ENCODE measurements at regions not wholly inside any gene's neighbourhood (a gene's known extent, or its start where the extent isn't known, plus 50 kb on each side); places are given as distances from the start of the nearest gene placed in this dataset.
"Not testable (repeated sequence)": the region's sequence is repeated elsewhere in the genome, so short reads cannot be mapped to it uniquely, and the experiment has no call there.

DNA sequence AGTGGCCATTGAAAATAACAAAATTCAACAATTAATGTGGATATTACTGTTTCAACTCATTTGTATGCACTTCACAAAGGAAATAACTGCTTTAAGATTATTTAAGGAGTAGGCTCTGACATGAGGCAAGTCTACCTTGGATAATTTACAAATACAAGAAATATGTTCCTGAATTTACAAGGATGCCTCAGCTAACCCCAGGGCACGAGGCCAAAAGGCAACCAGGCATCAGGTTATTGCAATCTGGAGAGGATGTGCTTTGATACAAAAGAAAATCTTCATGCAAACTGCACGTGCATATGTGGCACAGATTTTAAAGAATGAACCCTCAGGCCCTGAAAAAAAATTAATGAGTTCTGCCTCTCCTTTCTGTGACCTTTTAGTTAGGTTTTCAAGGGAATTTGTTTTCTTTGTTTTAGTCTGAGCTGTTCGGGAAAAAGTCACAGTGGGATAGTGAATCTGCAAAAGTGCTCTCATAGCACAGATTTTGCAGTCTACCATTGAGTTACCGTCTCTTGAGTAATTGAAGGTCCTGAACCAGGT, 1304.2 kb upstream of the ADGRL4 start:
- no peak for DNase-seq (ENCODE audit: low read depth in 3 of 3, low spot score in 2 of 3)

DNA sequence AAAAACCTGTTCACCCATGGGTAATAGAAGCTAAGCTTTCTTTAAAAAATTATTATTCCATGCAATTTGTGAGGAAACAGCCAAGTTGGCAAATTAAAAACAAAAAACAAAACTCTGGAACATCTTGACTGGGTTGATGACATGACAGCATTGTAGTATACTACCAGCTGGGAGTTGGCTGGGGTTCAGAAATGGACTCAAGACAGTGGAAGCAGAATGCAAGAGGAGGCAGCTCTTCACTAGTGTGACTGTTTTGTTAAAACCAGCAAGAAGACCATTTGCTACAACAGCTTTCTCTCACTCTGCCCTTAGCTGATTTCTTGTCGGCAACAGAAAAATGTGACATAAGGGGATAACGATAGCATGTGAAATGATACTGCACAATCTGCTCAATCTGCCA, 1298.9 kb upstream of the ADGRL4 start:
- DNase-seq (ENCODE audit: low read depth in 3 of 3, low spot score in 2 of 3) = no peak

DNA sequence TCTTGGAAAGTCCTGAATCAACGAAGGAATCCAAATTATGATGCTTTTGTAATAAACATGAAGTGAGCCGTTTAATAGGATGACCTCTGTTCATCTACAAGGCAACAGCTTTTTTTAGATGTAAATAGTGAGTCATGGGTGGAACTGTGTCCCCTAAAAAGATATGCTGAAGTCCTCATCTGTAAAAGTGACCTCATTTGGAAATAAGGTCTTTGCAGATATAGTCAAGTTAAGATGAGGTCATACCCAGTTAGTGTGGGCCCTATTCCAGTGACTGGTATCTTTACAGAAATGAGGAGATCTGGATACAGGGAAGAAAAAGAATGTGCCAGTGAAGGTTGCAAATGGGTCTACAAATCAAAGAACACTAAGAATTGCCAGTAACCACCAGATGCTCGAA, 1287.3 kb upstream of the ADGRL4 start:
- DNase-seq (ENCODE audit: low read depth in 3 of 3, low spot score in 2 of 3) = no peak

DNA sequence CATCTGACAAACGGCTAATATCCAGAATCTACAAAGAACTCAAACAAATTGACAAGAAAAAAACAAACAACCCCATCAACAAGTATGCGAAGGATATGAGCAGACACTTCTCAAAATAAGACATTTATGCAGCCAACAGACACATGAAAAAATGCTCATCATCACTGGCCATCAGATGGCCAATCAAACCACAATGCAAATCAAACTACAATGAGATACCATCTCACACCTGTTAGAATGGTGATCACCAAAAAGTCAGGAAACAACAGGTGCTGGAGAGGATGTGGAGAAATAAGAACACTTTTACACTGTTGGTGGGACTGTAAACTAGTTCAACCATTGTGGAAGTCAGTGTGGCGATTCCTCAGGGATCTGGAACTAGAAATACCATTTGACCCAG, 1282.2 kb upstream of the ADGRL4 start:
- DNase-seq (ENCODE audit: low read depth in 3 of 3, low spot score in 2 of 3) = not testable (repeated sequence)

GRCh38 chr1:80282536-80282935, 1276.0 kb upstream of the ADGRL4 start:
- no peak for DNase-seq (ENCODE audit: low read depth in 3 of 3, low spot score in 2 of 3)

GRCh38 chr1:80278936-80279335, 1272.4 kb upstream of the ADGRL4 start:
- no peak for DNase-seq (ENCODE audit: low read depth in 3 of 3, low spot score in 2 of 3)

GRCh38 chr1:80274256-80274655, 1267.7 kb upstream of the ADGRL4 start:
- no peak for DNase-seq (ENCODE audit: low read depth in 3 of 3, low spot score in 2 of 3)

GRCh38 chr1:80272495-80272894, 1266.0 kb upstream of the ADGRL4 start:
- DNase-seq (ENCODE audit: low read depth in 3 of 3, low spot score in 2 of 3) = no peak

DNA sequence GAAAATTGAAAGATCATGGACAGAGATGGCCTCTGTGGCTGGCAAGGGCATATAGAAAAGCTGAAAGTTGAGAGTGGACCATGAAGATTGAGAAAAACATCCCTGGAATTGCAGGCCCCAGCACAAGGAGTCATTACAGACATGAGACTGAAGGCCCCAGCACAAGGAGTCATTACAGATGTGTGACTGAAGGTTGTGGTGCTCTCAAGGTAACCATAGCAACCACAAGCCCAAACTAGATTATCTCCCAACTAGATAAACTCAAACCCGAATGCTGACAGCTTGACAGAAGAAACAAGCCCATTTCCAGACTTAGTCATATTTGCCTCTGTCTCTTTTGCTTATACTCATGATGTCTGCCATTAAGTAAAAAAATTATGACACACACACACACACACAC, 1252.1 kb upstream of the ADGRL4 start:
- no peak for DNase-seq (ENCODE audit: low read depth in 3 of 3, low spot score in 2 of 3)

GRCh38 chr1:80251591-80251990, 1245.1 kb upstream of the ADGRL4 start:
- DNase-seq (ENCODE audit: low read depth in 3 of 3, low spot score in 2 of 3) = no peak

- no peak for DNase-seq (ENCODE audit: low read depth in 3 of 3, low spot score in 2 of 3)
Observed at GRCh38 chr1:80251171-80251570, 1244.6 kb upstream of the ADGRL4 start.

GRCh38 chr1:80250573-80251168, 1244.1 kb upstream of the ADGRL4 start:
- no peak for DNase-seq (ENCODE audit: low read depth in 3 of 3, low spot score in 2 of 3)

DNA sequence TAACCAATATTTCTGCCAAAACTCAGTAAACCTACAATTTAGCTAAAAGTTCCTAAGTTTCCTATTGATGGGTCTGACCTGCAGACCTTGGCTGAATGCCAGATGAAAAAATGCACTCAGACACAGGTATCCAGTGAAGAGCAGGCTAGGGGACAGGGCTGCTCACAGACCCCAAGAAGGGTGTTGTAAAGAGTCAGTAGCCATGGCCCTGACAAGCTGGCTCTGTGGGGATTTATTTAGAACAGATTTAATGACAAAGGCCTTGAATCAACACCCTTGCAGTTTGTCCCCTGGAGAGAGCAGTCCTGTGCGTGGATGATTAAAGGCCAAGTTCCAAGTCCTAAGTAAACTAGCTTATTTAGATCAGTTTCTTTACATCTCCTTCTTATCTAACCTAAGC, 1243.2 kb upstream of the ADGRL4 start:
- no peak for DNase-seq (ENCODE audit: low read depth in 3 of 3, low spot score in 2 of 3)

- DNase-seq (ENCODE audit: low read depth in 3 of 3, low spot score in 2 of 3) = no peak
Observed at GRCh38 chr1:80248886-80249285, 1242.4 kb upstream of the ADGRL4 start.

- DNase-seq (ENCODE audit: low read depth in 3 of 3, low spot score in 2 of 3) = no peak
Observed at GRCh38 chr1:80245813-80246212, 1239.3 kb upstream of the ADGRL4 start.

- DNase-seq (ENCODE audit: low read depth in 3 of 3, low spot score in 2 of 3) = no peak
Observed at GRCh38 chr1:80244372-80244771, 1237.8 kb upstream of the ADGRL4 start.

GRCh38 chr1:80241566-80241965, 1235.0 kb upstream of the ADGRL4 start:
- DNase-seq (ENCODE audit: low read depth in 3 of 3, low spot score in 2 of 3) = no peak

GRCh38 chr1:80225510-80225909, 1219.0 kb upstream of the ADGRL4 start:
- no peak for DNase-seq (ENCODE audit: low read depth in 3 of 3, low spot score in 2 of 3)

DNA sequence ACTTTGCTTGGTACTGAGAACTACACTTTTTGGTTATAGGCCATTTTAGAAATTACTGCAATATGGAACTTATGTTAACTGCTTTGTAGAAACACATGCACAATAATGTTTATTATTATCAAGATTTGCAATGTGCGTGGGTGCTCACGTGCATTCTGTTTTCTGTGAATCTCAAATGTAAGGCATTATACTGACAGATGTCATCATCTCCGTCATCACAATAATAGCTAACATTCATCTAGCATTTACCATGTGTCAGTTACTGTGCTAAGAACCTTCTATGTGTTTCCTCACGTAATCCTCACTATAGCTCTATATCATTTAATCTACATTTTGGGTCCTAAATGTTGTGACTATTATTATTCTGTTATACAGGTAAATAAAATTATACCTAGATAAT, 1214.8 kb upstream of the ADGRL4 start:
- DNase-seq (ENCODE audit: low read depth in 3 of 3, low spot score in 2 of 3) = no peak

- DNase-seq (ENCODE audit: low read depth in 3 of 3, low spot score in 2 of 3) = peak in 1 of 3 donors; percentile 19
Observed at GRCh38 chr1:80218112-80218511, 1211.6 kb upstream of the ADGRL4 start.

GRCh38 chr1:80217377-80217986, 1211.0 kb upstream of the ADGRL4 start:
- peak; percentile 27 to 41 (median 32) for DNase-seq (ENCODE audit: low read depth in 3 of 3, low spot score in 2 of 3)

- no peak for DNase-seq (ENCODE audit: low read depth in 3 of 3, low spot score in 2 of 3)
Observed at GRCh38 chr1:80214888-80215540, 1208.5 kb upstream of the ADGRL4 start.

Data from right renal cortex interstitium (tissue), 3 donors.